Lower leg skin (tissue), 4 donors: ENCODE measurements at regions not wholly inside any gene's neighbourhood (a gene's known extent, or its start where the extent isn't known, plus 50 kb on each side); places are given as distances from the start of the nearest gene placed in this dataset.
A peak's percentile ranks its signal among the peaks of the same experiment; 100 is the strongest.

ENCODE experiments used
- DNase-seq, 2 donors: peaks; one replicate each; pipeline ENCODE4 v3.0.0-alpha.2; 2019; ENCODE audit warnings: low spot score in 2 of 2
- H3K4me3 ChIP-seq: fragments of 200-600 bp; sonication (generic); 2 replicates; pipeline ENCODE4 v1.5.1; 2017; ENCODE audit warnings: mild to moderate bottlenecking, low read depth; ENCODE audit not compliant: poor library complexity, severe bottlenecking
- CTCF ChIP-seq, 3 donors: fragments of 450-650 bp; IDR thresholded peaks; one replicate each; pipeline ENCODE4 v1.5.1; 2016; ENCODE audit warnings: antibody characterized with exemption in 3 of 3, mild to moderate bottlenecking in 3 of 3, moderate library complexity in 2 of 3
- POLR2A ChIP-seq, 2 donors: fragments of 450-650 bp; IDR thresholded peaks; one replicate each; pipeline ENCODE4 v1.6.1; 2016 to 2017; ENCODE audit warnings: antibody characterized with exemption in 2 of 2, mild to moderate bottlenecking in 1 of 2, moderate library complexity in 1 of 2
- WGBS, 2 donors: methylation state at CpG; one replicate each; pipeline ENCODE4 v1.1.5; 2018; 5-methylcytosine and 5-hydroxymethylcytosine counted together
- intact Hi-C: fragments of 100-400 bp; cut with DNase I; formaldehyde crosslinking; loops from one replicate; pipeline ENCODE4 v1.15.0; 2023; ENCODE audit warnings: low total_unique reads

GRCh38 chr12:3999904-4000303 is 126.7 kb upstream of the PARP11 start:
- peak in 1 of 2 donors; percentile 39 for DNase-seq
- no peak for TF ChIP-seq POLR2A (IDR thresholded peaks at IDR 0.05)
- TF ChIP-seq CTCF (IDR thresholded peaks at IDR 0.05): no peak
- intact Hi-C loops: loop anchor here (10.0 kb wide), 1 partner anchor 275 kb away; the partner anchor contains the start of gene CCND2
- H3K4me3 ChIP-seq: no peak overlapping the region
- WGBS, 2 donors: 76 to 87% methylated on average over 8 of the region's 8 CpGs

- intact Hi-C loops: loop anchor here (10.0 kb wide), 1 partner anchor 276 kb away; the partner anchor contains the start of gene CCND2
- TF ChIP-seq CTCF (IDR thresholded peaks at IDR 0.05): no peak
- no peak for TF ChIP-seq POLR2A (IDR thresholded peaks at IDR 0.05)
- no peak overlapping the region for H3K4me3 ChIP-seq
- WGBS, 2 donors: 44 to 47% methylated on average over 7 of the region's 7 CpGs
- peak in 1 of 2 donors; percentile 32 for DNase-seq
Observed at GRCh38 chr12:3998968-3999792, 126.0 kb upstream of the PARP11 start.

- WGBS, 2 donors: 54 to 59% methylated on average over 5 of the region's 5 CpGs
- H3K4me3 ChIP-seq: no peak overlapping the region
- TF ChIP-seq CTCF (IDR thresholded peaks at IDR 0.05) (no peak), POLR2A (IDR thresholded peaks at IDR 0.05) (no peak)
- peak in 1 of 2 donors; percentile 26 for DNase-seq
- intact Hi-C loops: loop anchor here (10.0 kb wide), 1 partner anchor 276 kb away; the partner anchor contains the start of gene CCND2
Observed at GRCh38 chr12:3998397-3998796, 125.2 kb upstream of the PARP11 start.

- intact Hi-C loops: loop anchor here (10.0 kb wide), 1 partner anchor 278 kb away; the partner anchor contains the start of gene CCND2
- TF ChIP-seq CTCF (IDR thresholded peaks at IDR 0.05): no peak
- TF ChIP-seq POLR2A (IDR thresholded peaks at IDR 0.05): no peak
- WGBS, 2 donors: 43 to 47% methylated on average over 5 of the region's 5 CpGs
- H3K4me3 ChIP-seq: no peak overlapping the region
- DNase-seq: no peak
Observed at GRCh38 chr12:3996322-3996721, 123.1 kb upstream of the PARP11 start.

GRCh38 chr12:3995306-3995705 is 122.1 kb upstream of the PARP11 start:
- 93 to 96% methylated on average over 2 of the region's 2 CpGs for WGBS, 2 donors
- H3K4me3 ChIP-seq: no peak overlapping the region
- no peak for DNase-seq
- intact Hi-C loops: loop anchor here (10.0 kb wide), 1 partner anchor 279 kb away; the partner anchor contains the start of gene CCND2
- TF ChIP-seq CTCF (IDR thresholded peaks at IDR 0.05): no peak
- no peak for TF ChIP-seq POLR2A (IDR thresholded peaks at IDR 0.05)
